Stimulated activated effector memory CD8-positive, alpha-beta T cell treated with anti-CD3 and anti-CD28 coated beads, Interleukin-12 subunit alpha, Interleukin-12 subunit beta, amount 100 ng/mL, for 72 hours (primary cell): ENCODE measurements at regions not wholly inside any gene's neighbourhood (a gene's known extent, or its start where the extent isn't known, plus 50 kb on each side); places are given as distances from the start of the nearest gene placed in this dataset.
"Not testable (repeated sequence)": the region's sequence is repeated elsewhere in the genome, so short reads cannot be mapped to it uniquely, and the experiment has no call there.

Experiments
- ATAC-seq: fragments of 150-1000 bp; cut with Tn5 transposase; 2 replicates; pipeline ENCODE4 v1.10.0; 2021
- DNase-seq, 2 donors: peaks; one replicate each; pipeline ENCODE4 v3.0.0; 2021 to 2022; ENCODE audit warnings: low spot score in 2 of 2
- H3K27ac Mint-ChIP-seq: one replicate; pipeline ENCODE4 v1.8.0; 2022; ENCODE audit warnings: mild to moderate bottlenecking, mixed read lengths
- H3K36me3 Mint-ChIP-seq: one replicate; pipeline ENCODE4 v1.8.0; 2022; ENCODE audit warnings: mild to moderate bottlenecking, mixed read lengths
- H3K4me1 Mint-ChIP-seq: one replicate; pipeline ENCODE4 v1.8.0; 2022; ENCODE audit warnings: mixed read lengths
- H3K4me3 Mint-ChIP-seq: one replicate; pipeline ENCODE4 v1.8.0; 2022; ENCODE audit warnings: mild to moderate bottlenecking, mixed read lengths
- H3K9me3 Mint-ChIP-seq: one replicate; pipeline ENCODE4 v1.8.0; 2022; ENCODE audit warnings: mixed read lengths

GRCh38 chr10:61818251-61818650 lies 83.2 kb upstream of the ARID5B start:
- H3K9me3 Mint-ChIP-seq, H3K4me3 Mint-ChIP-seq, H3K27ac Mint-ChIP-seq, H3K36me3 Mint-ChIP-seq, DNase-seq, H3K4me1 Mint-ChIP-seq, ATAC-seq: not testable (repeated sequence)

- Mint-ChIP-seq H3K36me3 (no peaks in the 10 kb centered on the region), H3K4me1 (no peaks in the 10 kb centered on the region), H3K4me3 (no peak overlapping the region), H3K9me3 (no peaks in the 10 kb centered on the region), H3K27ac (no peak overlapping the region)
- no peak for ATAC-seq
- no peak for DNase-seq
Measured at GRCh38 chr10:61819208-61819607, 82.3 kb upstream of the ARID5B start.

GRCh38 chr10:61821153-61821552 lies 80.3 kb upstream of the ARID5B start:
- Mint-ChIP-seq H3K4me1 (no peaks in the 10 kb centered on the region), H3K4me3 (no peak overlapping the region), H3K9me3 (no peaks in the 10 kb centered on the region), H3K27ac (no peak overlapping the region), H3K36me3 (no peaks in the 10 kb centered on the region)
- DNase-seq (no peak), ATAC-seq (no peak)

- Mint-ChIP-seq H3K4me1 (no peaks in the 10 kb centered on the region), H3K9me3 (no peaks in the 10 kb centered on the region), H3K36me3 (no peaks in the 10 kb centered on the region), H3K27ac (no peak overlapping the region), H3K4me3 (no peak overlapping the region)
- no peak for DNase-seq
- no peak for ATAC-seq
Measured at GRCh38 chr10:61821693-61822092, 79.8 kb upstream of the ARID5B start.

DNA sequence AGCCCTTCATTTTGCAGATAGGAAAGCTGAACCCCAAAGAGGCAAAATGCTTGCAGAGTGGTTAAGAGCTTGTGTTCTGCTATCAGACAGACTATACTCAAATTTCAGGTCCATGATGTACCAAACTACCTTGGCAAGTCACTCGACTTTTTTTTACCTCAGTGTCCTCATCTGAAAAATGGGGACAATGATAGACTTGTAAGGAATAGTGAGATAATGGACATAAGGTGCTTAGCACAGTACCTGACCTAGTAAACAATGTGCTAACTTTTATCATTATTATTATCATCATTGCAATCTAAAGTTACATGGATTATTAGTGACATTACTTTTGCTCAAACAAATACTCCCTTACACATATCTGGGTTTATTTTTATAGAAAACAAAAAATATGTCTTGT lies 79.4 kb upstream of the ARID5B start:
- H3K4me1 Mint-ChIP-seq: no peaks in the 10 kb centered on the region
- ATAC-seq (no peak), DNase-seq (no peak)
- no peaks in the 10 kb centered on the region for H3K36me3 Mint-ChIP-seq
- no peaks in the 10 kb centered on the region for H3K9me3 Mint-ChIP-seq
- no peak overlapping the region for H3K4me3 Mint-ChIP-seq
- no peak overlapping the region for H3K27ac Mint-ChIP-seq

- ATAC-seq (peak; percentile 64), DNase-seq (no peak)
- Mint-ChIP-seq H3K36me3 (no peaks in the 10 kb centered on the region), H3K4me3 (no peak overlapping the region), H3K9me3 (no peaks in the 10 kb centered on the region), H3K27ac (no peak overlapping the region), H3K4me1 (no peaks in the 10 kb centered on the region)
Measured at GRCh38 chr10:61822781-61823230, 78.7 kb upstream of the ARID5B start.

DNA sequence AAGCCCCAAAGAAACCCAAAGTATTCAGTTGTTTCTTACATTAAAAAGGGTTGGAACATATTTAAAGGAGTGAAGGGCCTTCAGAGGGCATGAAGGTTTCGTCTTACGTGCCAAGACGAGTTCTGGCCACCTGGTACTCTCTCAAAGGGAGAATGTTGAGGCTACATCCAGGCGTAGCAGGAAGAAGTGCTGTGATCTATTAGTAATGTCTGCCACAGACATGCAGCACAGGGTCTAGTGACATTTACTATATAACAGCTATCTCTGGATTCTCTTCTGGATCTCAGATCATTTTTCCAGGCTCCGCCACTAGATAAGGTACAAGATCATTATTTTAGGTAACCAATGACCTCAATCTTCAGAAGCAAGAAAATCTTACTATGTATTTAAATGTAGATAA lies 76.5 kb upstream of the ARID5B start:
- no peak overlapping the region for H3K27ac Mint-ChIP-seq
- DNase-seq (no peak), ATAC-seq (no peak)
- H3K4me3 Mint-ChIP-seq: no peak overlapping the region
- no peaks in the 10 kb centered on the region for H3K9me3 Mint-ChIP-seq
- no peaks in the 10 kb centered on the region for H3K4me1 Mint-ChIP-seq
- H3K36me3 Mint-ChIP-seq: no peaks in the 10 kb centered on the region

DNA sequence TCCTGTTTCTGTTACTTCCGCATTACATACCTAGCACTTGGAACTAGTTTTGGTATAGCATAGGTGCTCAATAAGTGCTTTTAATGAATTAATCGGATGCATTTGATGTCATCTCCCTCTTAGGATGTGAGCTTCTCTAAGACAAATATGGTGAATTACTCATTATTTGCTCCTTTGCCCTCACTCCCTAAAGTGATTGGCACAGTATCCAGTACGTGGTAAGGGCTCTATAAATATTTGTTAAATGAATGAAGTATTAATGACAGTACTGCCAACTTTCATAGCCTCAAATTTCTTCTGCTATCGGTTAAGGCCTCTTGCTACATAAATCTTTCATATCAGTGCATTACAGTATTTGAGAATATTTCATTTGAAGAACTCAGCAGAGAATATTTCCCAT lies 75.9 kb upstream of the ARID5B start:
- no peak overlapping the region for H3K27ac Mint-ChIP-seq
- DNase-seq (no peak), ATAC-seq (no peak)
- no peaks in the 10 kb centered on the region for H3K36me3 Mint-ChIP-seq
- H3K4me1 Mint-ChIP-seq: no peaks in the 10 kb centered on the region
- H3K4me3 Mint-ChIP-seq: no peak overlapping the region
- H3K9me3 Mint-ChIP-seq: no peaks in the 10 kb centered on the region

DNA sequence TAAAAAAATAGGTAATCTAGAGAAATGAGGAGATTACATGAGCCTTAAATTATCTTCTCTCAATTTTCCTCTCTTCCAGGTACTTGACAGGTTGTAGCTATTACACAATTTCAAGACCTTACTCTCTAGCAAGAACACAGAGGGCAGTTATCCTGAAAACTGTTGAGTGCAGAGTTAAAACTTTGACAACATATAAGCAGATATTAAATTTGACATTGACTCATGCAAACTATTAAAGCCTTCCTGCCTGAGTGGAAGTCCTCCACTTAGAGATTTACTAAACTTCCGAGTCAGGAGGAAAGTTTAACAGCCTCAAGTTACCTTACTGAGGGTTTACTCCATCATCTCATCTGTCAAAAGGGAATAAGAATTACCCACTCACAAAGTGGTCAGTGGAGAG lies 73.5 kb upstream of the ARID5B start:
- DNase-seq (no peak), ATAC-seq (no peak)
- H3K36me3 Mint-ChIP-seq: no peaks in the 10 kb centered on the region
- no peaks in the 10 kb centered on the region for H3K9me3 Mint-ChIP-seq
- H3K4me1 Mint-ChIP-seq: no peaks in the 10 kb centered on the region
- H3K27ac Mint-ChIP-seq: no peak overlapping the region
- no peak overlapping the region for H3K4me3 Mint-ChIP-seq

DNA sequence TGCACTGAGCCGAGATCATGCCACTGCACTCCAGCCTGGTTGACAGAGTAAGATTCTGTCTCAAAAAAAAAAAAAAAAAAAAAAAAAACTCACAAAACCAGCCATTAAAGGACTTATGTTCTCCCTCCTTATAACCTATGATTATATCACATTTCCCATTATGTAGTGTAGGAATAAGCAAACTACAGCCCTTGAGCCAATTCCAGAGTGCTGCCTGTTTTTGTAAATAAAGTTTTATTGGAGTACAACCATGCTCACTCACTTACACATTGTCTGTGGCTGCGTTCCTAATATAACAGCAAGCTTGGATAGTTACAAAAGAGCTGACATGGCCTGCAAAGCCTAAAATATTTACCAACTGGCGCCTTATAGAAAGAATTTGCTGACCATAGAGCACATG lies 72.7 kb upstream of the ARID5B start:
- H3K4me1 Mint-ChIP-seq: no peaks in the 10 kb centered on the region
- DNase-seq: no peak
- no peaks in the 10 kb centered on the region for H3K36me3 Mint-ChIP-seq
- H3K4me3 Mint-ChIP-seq: no peak overlapping the region
- no peak for ATAC-seq
- no peak overlapping the region for H3K27ac Mint-ChIP-seq
- H3K9me3 Mint-ChIP-seq: no peaks in the 10 kb centered on the region

GRCh38 chr10:61830072-61830845 lies 71.2 kb upstream of the ARID5B start:
- no peaks in the 10 kb centered on the region for H3K9me3 Mint-ChIP-seq
- no peaks in the 10 kb centered on the region for H3K4me1 Mint-ChIP-seq
- no peak overlapping the region for H3K4me3 Mint-ChIP-seq
- no peak overlapping the region for H3K27ac Mint-ChIP-seq
- DNase-seq (no peak), ATAC-seq (no peak)
- H3K36me3 Mint-ChIP-seq: no peaks in the 10 kb centered on the region

- Mint-ChIP-seq H3K4me1 (no peaks in the 10 kb centered on the region), H3K27ac (no peak overlapping the region), H3K9me3 (no peaks in the 10 kb centered on the region), H3K36me3 (no peaks in the 10 kb centered on the region), H3K4me3 (no peak overlapping the region)
- no peak for DNase-seq
- ATAC-seq: no peak
Measured at GRCh38 chr10:61830846-61831273, 70.6 kb upstream of the ARID5B start.

GRCh38 chr10:61832866-61833481 lies 68.5 kb upstream of the ARID5B start:
- no peaks in the 10 kb centered on the region for H3K9me3 Mint-ChIP-seq
- H3K4me3 Mint-ChIP-seq: no peak overlapping the region
- H3K4me1 Mint-ChIP-seq: no peaks in the 10 kb centered on the region
- no peak overlapping the region for H3K27ac Mint-ChIP-seq
- DNase-seq (no peak), ATAC-seq (no peak)
- no peaks in the 10 kb centered on the region for H3K36me3 Mint-ChIP-seq

DNA sequence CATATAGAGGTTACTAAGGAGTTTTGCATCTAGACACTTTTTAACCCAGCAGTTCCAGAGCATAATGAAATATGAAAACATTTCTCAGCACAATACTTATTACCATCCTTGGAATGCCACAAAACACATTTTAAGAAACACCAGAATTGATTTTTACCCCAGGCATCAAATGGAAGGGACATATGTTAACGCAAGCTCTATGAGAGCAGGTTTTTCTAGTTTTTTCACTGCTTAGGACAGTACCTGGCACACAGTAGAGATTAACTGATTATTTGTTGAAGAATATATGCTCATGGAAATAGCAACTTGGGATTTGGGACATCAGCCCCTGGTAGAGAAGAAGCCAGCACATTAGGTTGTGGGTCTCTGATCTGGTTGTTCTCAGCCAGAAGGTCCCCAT lies 67.0 kb upstream of the ARID5B start:
- no peaks in the 10 kb centered on the region for H3K4me1 Mint-ChIP-seq
- no peak for DNase-seq
- H3K4me3 Mint-ChIP-seq: no peak overlapping the region
- H3K9me3 Mint-ChIP-seq: no peaks in the 10 kb centered on the region
- no peaks in the 10 kb centered on the region for H3K36me3 Mint-ChIP-seq
- no peak overlapping the region for H3K27ac Mint-ChIP-seq
- ATAC-seq: no peak

- H3K36me3 Mint-ChIP-seq: no peaks in the 10 kb centered on the region
- H3K27ac Mint-ChIP-seq: no peak overlapping the region
- H3K4me3 Mint-ChIP-seq: no peak overlapping the region
- peak; percentile 43 for ATAC-seq
- H3K9me3 Mint-ChIP-seq: no peaks in the 10 kb centered on the region
- H3K4me1 Mint-ChIP-seq: no peaks in the 10 kb centered on the region
- DNase-seq: no peak
Measured at GRCh38 chr10:61835069-61835945, 66.2 kb upstream of the ARID5B start.
